IMR-90 (cell line): ENCODE measurements at regions not wholly inside any gene's neighbourhood (a gene's known extent, or its start where the extent isn't known, plus 50 kb on each side); places are given as distances from the start of the nearest gene placed in this dataset.

Source experiments
- ATAC-seq: fragments of 200-7000 bp; cut with Tn5 transposase; 2 replicates; pipeline ENCODE4 v1.9.1; 2020; ENCODE audit warnings: low read depth, mild to moderate bottlenecking, moderate library complexity
- BruUV-seq: library from RNA; stranded (reverse); fragments of 400-500 nt; replicated peaks from 2 replicates; lab custom pipeline; 2021; lab: Mats Ljungman, UMichigan
- CTCF ChIA-PET: fragments of 300-600 bp; formaldehyde crosslinking; extraction: SDS; loops from one replicate; lab custom pipeline; 2021; ENCODE audit warnings: antibody characterized with exemption; lab: Yijun Ruan, JAX
- POLR2A ChIA-PET: fragments of 300-600 bp; sonication (Branson Sonifier 250); formaldehyde crosslinking; loops from one replicate; lab custom pipeline; 2022; ENCODE audit warnings: antibody characterized with exemption; ENCODE audit not compliant: unreplicated experiment; lab: Charles Lee
- DNase-seq: peaks from one replicate; pipeline ENCODE4 v3.0.0; 2013
- H2AFZ ChIP-seq: replicated peaks from 2 replicates; pipeline ENCODE3; 2013; ENCODE audit warnings: low read length, mild to moderate bottlenecking; ENCODE audit not compliant: poor library complexity
- H2AK5ac ChIP-seq: 2 replicates; pipeline ENCODE4 v1.6.1; 2013; ENCODE audit warnings: low read depth, low read length, inconsistent platforms
- H2AK9ac ChIP-seq: replicated peaks from 2 replicates; pipeline ENCODE3; 2013; ENCODE audit warnings: mild to moderate bottlenecking, low read depth, low read length, moderate library complexity; ENCODE audit not compliant: poor library complexity
- H2BK120ac ChIP-seq: 2 replicates; pipeline ENCODE4 v1.6.1; 2013; ENCODE audit warnings: low read depth, low read length, inconsistent platforms
- H2BK15ac ChIP-seq: 3 replicates; pipeline ENCODE4 v1.6.1; 2013; ENCODE audit warnings: low read depth, low read length, inconsistent platforms
- H2BK20ac ChIP-seq: 2 replicates; pipeline ENCODE4 v1.6.1; 2013; ENCODE audit warnings: low read depth, mild to moderate bottlenecking, inconsistent platforms, low read length, moderate library complexity
- H2BK5ac ChIP-seq: 2 replicates; pipeline ENCODE4 v1.6.1; 2013; ENCODE audit warnings: mild to moderate bottlenecking, low read depth, low read length, inconsistent platforms; ENCODE audit not compliant: poor library complexity, severe bottlenecking
- H3K14ac ChIP-seq: replicated peaks from 2 replicates; pipeline ENCODE4 v1.6.1; 2013; ENCODE audit warnings: low read depth, low read length, inconsistent platforms
- H3K18ac ChIP-seq: 2 replicates; pipeline ENCODE4 v1.6.1; 2013; ENCODE audit warnings: low read depth, low read length, control low read depth
- H3K23ac ChIP-seq: 2 replicates; pipeline ENCODE4 v1.6.1; 2013; ENCODE audit warnings: low read depth, low read length, inconsistent platforms
- H3K27ac ChIP-seq: 2 replicates; pipeline ENCODE4 v1.5.1; 2013; ENCODE audit warnings: mild to moderate bottlenecking, control low read depth, low read length; ENCODE audit not compliant: insufficient read depth
- H3K27me3 ChIP-seq: 2 replicates; pipeline ENCODE4 v1.6.1; 2013; ENCODE audit warnings: low read length; ENCODE audit not compliant: control insufficient read depth, insufficient read depth
- H3K36me3 ChIP-seq: 2 replicates; pipeline ENCODE4 v1.6.1; 2013; ENCODE audit warnings: low read length, mixed read lengths; ENCODE audit not compliant: control insufficient read depth, insufficient read depth
- H3K4ac ChIP-seq: 2 replicates; pipeline ENCODE4 v1.6.1; 2013; ENCODE audit warnings: low read depth, low read length, inconsistent platforms
- H3K4me1 ChIP-seq: 2 replicates; pipeline ENCODE4 v1.6.1; 2013; ENCODE audit warnings: low read length, mixed read lengths; ENCODE audit not compliant: control insufficient read depth, insufficient read depth
- H3K4me2 ChIP-seq: 2 replicates; pipeline ENCODE4 v1.6.1; 2013; ENCODE audit warnings: low read depth, mild to moderate bottlenecking, control low read depth, low read length, moderate library complexity
- H3K4me3 ChIP-seq: 2 replicates; pipeline ENCODE4 v1.5.1; 2013; ENCODE audit warnings: low read depth, mild to moderate bottlenecking, control low read depth, low read length, moderate library complexity; ENCODE audit not compliant: insufficient read depth
- H3K56ac ChIP-seq: 2 replicates; pipeline ENCODE4 v1.6.1; 2013; ENCODE audit warnings: low read length, inconsistent platforms; ENCODE audit not compliant: insufficient read depth; ENCODE audit errors: extremely low read depth
- H3K79me1 ChIP-seq, 2 experiments: 2 replicates each; pipeline ENCODE4 v1.6.1; 2013; ENCODE audit warnings: low read length in 2 of 2, inconsistent platforms in 1 of 2, low read depth in 1 of 2
- H3K9ac ChIP-seq: 2 replicates; pipeline ENCODE4 v1.6.1; 2013; ENCODE audit warnings: low read depth, low read length, control low read depth
- H3K9me1 ChIP-seq: 2 replicates; pipeline ENCODE4 v1.6.1; 2013; ENCODE audit warnings: low read length, inconsistent platforms; ENCODE audit not compliant: insufficient read depth
- H3K9me3 ChIP-seq: 2 replicates; pipeline ENCODE4 v1.6.1; 2013; ENCODE audit warnings: low read length; ENCODE audit not compliant: control insufficient read depth, insufficient read depth
- H4K20me1 ChIP-seq: 2 replicates; pipeline ENCODE4 v1.6.1; 2013; ENCODE audit warnings: low read length, inconsistent platforms; ENCODE audit not compliant: insufficient read depth
- H4K5ac ChIP-seq: 2 replicates; pipeline ENCODE4 v1.6.1; 2013; ENCODE audit warnings: mild to moderate bottlenecking, low read depth, low read length, control low read depth
- H4K8ac ChIP-seq, 2 experiments: 2 replicates each; pipeline ENCODE4 v1.6.1; 2013; ENCODE audit warnings: low read depth in 2 of 2, low read length in 2 of 2, control low read depth in 1 of 2, inconsistent platforms in 1 of 2
- H4K91ac ChIP-seq: 2 replicates; pipeline ENCODE4 v1.6.1; 2013; ENCODE audit warnings: low read depth, low read length, inconsistent platforms; ENCODE audit not compliant: insufficient read depth
- BHLHE40 ChIP-seq: fragments of 150-350 bp; IDR thresholded peaks from 2 replicates; pipeline ENCODE4 v1.6.1; 2016; ENCODE audit warnings: mild to moderate bottlenecking, low read depth, low read length
- CEBPB ChIP-seq: IDR thresholded peaks from 2 replicates; pipeline ENCODE4 v1.6.1; 2012; ENCODE audit warnings: low read depth, low read length, improper control_type of control experiment
- CHD1 ChIP-seq: IDR thresholded peaks from 2 replicates; pipeline ENCODE4 v1.6.1; 2012; ENCODE audit warnings: low read depth, low read length, improper control_type of control experiment
- FOS ChIP-seq: fragments of 150-350 bp; IDR thresholded peaks from 2 replicates; pipeline ENCODE4 v1.6.1; 2016; ENCODE audit warnings: low read depth, low read length
- MAFK ChIP-seq: IDR thresholded peaks from 2 replicates; pipeline ENCODE4 v1.6.1; 2012; ENCODE audit warnings: low read depth, low read length, improper control_type of control experiment
- MAZ ChIP-seq: IDR thresholded peaks from 2 replicates; pipeline ENCODE4 v1.6.1; 2012; ENCODE audit warnings: low read depth, mild to moderate bottlenecking, low read length, improper control_type of control experiment, moderate library complexity, borderline replicate concordance
- MXI1 ChIP-seq: IDR thresholded peaks from 2 replicates; pipeline ENCODE4 v1.6.1; 2012; ENCODE audit warnings: low read depth, mild to moderate bottlenecking, low read length, moderate library complexity, borderline replicate concordance
- NFE2L2 ChIP-seq: fragments of 150-350 bp; IDR thresholded peaks from 2 replicates; pipeline ENCODE4 v1.6.1; 2016; ENCODE audit warnings: low read depth, mild to moderate bottlenecking, low read length
- POLR2A ChIP-seq: IDR thresholded peaks from 2 replicates; pipeline ENCODE4 v1.6.1; 2012; ENCODE audit warnings: mild to moderate bottlenecking, low read depth, low read length
- RAD21 ChIP-seq: IDR thresholded peaks from 2 replicates; pipeline ENCODE4 v1.6.1; 2012; ENCODE audit warnings: low read length, improper control_type of control experiment
- RCOR1 ChIP-seq: IDR thresholded peaks from 2 replicates; pipeline ENCODE4 v1.6.1; 2012; ENCODE audit warnings: mild to moderate bottlenecking, low read length, improper control_type of control experiment; ENCODE audit not compliant: insufficient replicate concordance
- RFX5 ChIP-seq: IDR thresholded peaks from 2 replicates; pipeline ENCODE4 v1.8.0; 2012; ENCODE audit warnings: low read depth, mild to moderate bottlenecking, low read length, moderate library complexity
- SMC3 ChIP-seq: fragments of 150-350 bp; IDR thresholded peaks from 2 replicates; pipeline ENCODE4 v1.6.1; 2016; ENCODE audit warnings: low read depth, mild to moderate bottlenecking, antibody characterized with exemption, low read length, moderate library complexity
- WGBS, 2 experiments: methylation state at CpG; one replicate each; pipeline versions ENCODE4 v1.1.5 to v1.1.7; 2013; ENCODE audit warnings: missing lambda C conversion rate in 2 of 2; ENCODE audit not compliant: insufficient read length in 1 of 2; ENCODE audit errors: extremely low coverage in 2 of 2; 5-methylcytosine and 5-hydroxymethylcytosine counted together
- dilution Hi-C: fragments of 300-500 bp; cut with HindIII; formaldehyde crosslinking; loops from one replicate; pipeline ENCODE4 v1.14.3; 2018; ENCODE audit warnings: low sequenced_read_pairs; ENCODE audit not compliant: unreplicated experiment
- in situ Hi-C: fragments of 300-500 bp; cut with MboI; formaldehyde crosslinking; loops from 3 replicates; pipeline ENCODE4 v1.14.3; 2019; ENCODE audit warnings: low sequenced_read_pairs, inconsistent platforms, mixed read lengths
- intact Hi-C: fragments of 100-400 bp; cut with micrococcal nuclease; formaldehyde crosslinking; loops from 2 replicates; pipeline ENCODE4 v1.10.0; 2022
- TF ChIP-seq, protein P1 (sequence below): conservative IDR thresholded peaks from 2 replicates; pipeline ENCODE4 v1.5.1; 2012; ENCODE audit warnings: mild to moderate bottlenecking, low read depth, low read length, improper control_type of control experiment
- TF ChIP-seq, protein P2 (sequence below): fragments of 150-350 bp; IDR thresholded peaks from 2 replicates; pipeline ENCODE4 v1.6.1; 2017; ENCODE audit warnings: mild to moderate bottlenecking, antibody characterized with exemption, low read length, low read depth
- TF ChIP-seq, protein P3 (sequence below): fragments of 150-350 bp; IDR thresholded peaks from 2 replicates; pipeline ENCODE4 v1.6.1; 2016; ENCODE audit warnings: low read depth, mild to moderate bottlenecking, low read length, moderate library complexity, borderline replicate concordance

DNA sequence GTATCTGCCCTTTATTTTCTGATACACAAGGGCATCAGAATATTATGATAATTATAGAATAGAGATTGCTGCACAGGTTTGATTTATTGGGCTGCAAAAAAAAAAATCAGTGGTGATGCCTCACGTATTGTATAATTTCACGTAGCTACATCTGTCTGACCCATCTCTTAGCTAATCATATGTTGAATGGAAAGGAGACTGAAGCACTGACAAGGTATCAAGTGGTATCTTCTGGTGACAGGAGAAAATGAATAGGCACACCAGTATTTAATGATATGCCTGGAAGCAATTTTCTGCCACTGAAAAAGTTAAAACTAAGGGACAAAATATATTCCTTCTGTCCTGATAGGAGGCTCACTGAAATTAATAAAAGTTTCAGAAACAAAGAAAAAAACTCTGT lies 837.2 kb upstream of the FBXO33 start:
- Histone ChIP-seq H3K23ac (no peak overlapping the region), H2BK20ac (no peak overlapping the region), H4K8ac (no peak overlapping the region), H3K9me3 (peaks cover 2% of the 10 kb centered on the region; the same call in 1 of the 2 replicates), H3K14ac (no peak overlapping the region), H2BK5ac (no peak overlapping the region), H3K56ac (no peak overlapping the region), H3K9ac (no peak overlapping the region), H2AK5ac (no peak overlapping the region), H3K4me2 (no peak overlapping the region), H3K18ac (no peak overlapping the region), H3K36me3 (no peaks in the 10 kb centered on the region), H3K4ac (no peak overlapping the region), H3K4me1 (no peaks in the 10 kb centered on the region), H3K4me3 (no peak overlapping the region), H3K27ac (no peak overlapping the region), H4K5ac (no peak overlapping the region), H2BK120ac (no peak overlapping the region), H3K9me1 (no peaks in the 10 kb centered on the region), H3K79me1 (no peaks in the 10 kb centered on the region), H4K91ac (no peak overlapping the region), H4K20me1 (no peaks in the 10 kb centered on the region), H2AK9ac (no peak overlapping the region), H3K27me3 (no peaks in the 10 kb centered on the region), H2BK15ac (no peak overlapping the region), H2AFZ (no peak overlapping the region)
- no peak for ATAC-seq
- dilution Hi-C loops: no loop called here
- TF ChIP-seq RCOR1 (no peak), CEBPB (no peak), BHLHE40 (no peak), SMC3 (no peak), MAZ (no peak), MAFK (no peak), POLR2A (no peak), NFE2L2 (no peak), RFX5 (no peak), RAD21 (no peak), MXI1 (no peak), FOS (no peak), CHD1 (no peak)
- TF ChIP-seq, protein P1, sequence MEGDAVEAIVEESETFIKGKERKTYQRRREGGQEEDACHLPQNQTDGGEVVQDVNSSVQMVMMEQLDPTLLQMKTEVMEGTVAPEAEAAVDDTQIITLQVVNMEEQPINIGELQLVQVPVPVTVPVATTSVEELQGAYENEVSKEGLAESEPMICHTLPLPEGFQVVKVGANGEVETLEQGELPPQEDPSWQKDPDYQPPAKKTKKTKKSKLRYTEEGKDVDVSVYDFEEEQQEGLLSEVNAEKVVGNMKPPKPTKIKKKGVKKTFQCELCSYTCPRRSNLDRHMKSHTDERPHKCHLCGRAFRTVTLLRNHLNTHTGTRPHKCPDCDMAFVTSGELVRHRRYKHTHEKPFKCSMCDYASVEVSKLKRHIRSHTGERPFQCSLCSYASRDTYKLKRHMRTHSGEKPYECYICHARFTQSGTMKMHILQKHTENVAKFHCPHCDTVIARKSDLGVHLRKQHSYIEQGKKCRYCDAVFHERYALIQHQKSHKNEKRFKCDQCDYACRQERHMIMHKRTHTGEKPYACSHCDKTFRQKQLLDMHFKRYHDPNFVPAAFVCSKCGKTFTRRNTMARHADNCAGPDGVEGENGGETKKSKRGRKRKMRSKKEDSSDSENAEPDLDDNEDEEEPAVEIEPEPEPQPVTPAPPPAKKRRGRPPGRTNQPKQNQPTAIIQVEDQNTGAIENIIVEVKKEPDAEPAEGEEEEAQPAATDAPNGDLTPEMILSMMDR: no peak
- TF ChIP-seq, protein P2, sequence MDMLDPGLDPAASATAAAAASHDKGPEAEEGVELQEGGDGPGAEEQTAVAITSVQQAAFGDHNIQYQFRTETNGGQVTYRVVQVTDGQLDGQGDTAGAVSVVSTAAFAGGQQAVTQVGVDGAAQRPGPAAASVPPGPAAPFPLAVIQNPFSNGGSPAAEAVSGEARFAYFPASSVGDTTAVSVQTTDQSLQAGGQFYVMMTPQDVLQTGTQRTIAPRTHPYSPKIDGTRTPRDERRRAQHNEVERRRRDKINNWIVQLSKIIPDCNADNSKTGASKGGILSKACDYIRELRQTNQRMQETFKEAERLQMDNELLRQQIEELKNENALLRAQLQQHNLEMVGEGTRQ: no peak
- TF ChIP-seq, protein P3, sequence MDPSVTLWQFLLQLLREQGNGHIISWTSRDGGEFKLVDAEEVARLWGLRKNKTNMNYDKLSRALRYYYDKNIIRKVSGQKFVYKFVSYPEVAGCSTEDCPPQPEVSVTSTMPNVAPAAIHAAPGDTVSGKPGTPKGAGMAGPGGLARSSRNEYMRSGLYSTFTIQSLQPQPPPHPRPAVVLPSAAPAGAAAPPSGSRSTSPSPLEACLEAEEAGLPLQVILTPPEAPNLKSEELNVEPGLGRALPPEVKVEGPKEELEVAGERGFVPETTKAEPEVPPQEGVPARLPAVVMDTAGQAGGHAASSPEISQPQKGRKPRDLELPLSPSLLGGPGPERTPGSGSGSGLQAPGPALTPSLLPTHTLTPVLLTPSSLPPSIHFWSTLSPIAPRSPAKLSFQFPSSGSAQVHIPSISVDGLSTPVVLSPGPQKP: no peak
- ChIA-PET POLR2A (no interaction called here), CTCF (no interaction called here)
- WGBS, 2 experiments: no CpG with 5 or more reads among the region's 2 CpGs
- no peak for DNase-seq
- in situ Hi-C loops: no loop called here
- intact Hi-C loops: no loop called here
- no TSS peak for BruUV-seq
